Activated CD4-positive, alpha-beta T cell treated with anti-CD3 and anti-CD28 coated beads for 36 hours (primary cell): ENCODE measurements at regions not wholly inside any gene's neighbourhood (a gene's known extent, or its start where the extent isn't known, plus 50 kb on each side); places are given as distances from the start of the nearest gene placed in this dataset.
A peak's percentile ranks its signal among the peaks of the same experiment; 100 is the strongest.
"Not testable (repeated sequence)": the region's sequence is repeated elsewhere in the genome, so short reads cannot be mapped to it uniquely, and the experiment has no call there.

Experiments used
- ATAC-seq: fragments of 200-7000 bp; cut with Tn5 transposase; one replicate; pipeline ENCODE4 v1.10.0; 2021; ENCODE audit warnings: mild to moderate bottlenecking, moderate library complexity
- CTCF ChIA-PET: fragments of 350-600 bp; sonication (Branson Sonifier 250); formaldehyde crosslinking; loops from one replicate; lab custom pipeline; 2021; ENCODE audit warnings: antibody characterized with exemption; lab: Charles Lee
- POLR2A ChIA-PET: fragments of 350-600 bp; sonication (Branson Sonifier 250); formaldehyde crosslinking; loops from one replicate; lab custom pipeline; 2021; ENCODE audit warnings: antibody characterized with exemption, inconsistent platforms; lab: Charles Lee
- DNase-seq: peaks from one replicate; pipeline ENCODE4 v3.0.0-alpha.2; 2020
- H3K27ac Mint-ChIP-seq: one replicate; pipeline ENCODE4 v1.8.0; 2021; ENCODE audit warnings: mixed read lengths
- H3K27me3 Mint-ChIP-seq: one replicate; pipeline ENCODE4 v1.8.0; 2021; ENCODE audit warnings: mixed read lengths
- H3K36me3 Mint-ChIP-seq: one replicate; pipeline ENCODE4 v1.8.0; 2021; ENCODE audit warnings: low read depth, mixed read lengths
- H3K4me1 Mint-ChIP-seq: one replicate; pipeline ENCODE4 v1.8.0; 2021; ENCODE audit warnings: mixed read lengths
- H3K4me3 Mint-ChIP-seq: one replicate; pipeline ENCODE4 v1.8.0; 2021; ENCODE audit warnings: mild to moderate bottlenecking, moderate library complexity, mixed read lengths
- H3K9me3 Mint-ChIP-seq: one replicate; pipeline ENCODE4 v1.8.0; 2021; ENCODE audit warnings: low read depth, mixed read lengths
- intact Hi-C, 2 experiments: fragments of 100-400 bp; cut with DNase I in 1 of 2; cut with micrococcal nuclease in 1 of 2; formaldehyde crosslinking; loops; one replicate each; pipeline versions ENCODE4 v1.14.2 to v1.15.1; 2022 to 2024; cut with DNase I, micrococcal nuclease

DNA sequence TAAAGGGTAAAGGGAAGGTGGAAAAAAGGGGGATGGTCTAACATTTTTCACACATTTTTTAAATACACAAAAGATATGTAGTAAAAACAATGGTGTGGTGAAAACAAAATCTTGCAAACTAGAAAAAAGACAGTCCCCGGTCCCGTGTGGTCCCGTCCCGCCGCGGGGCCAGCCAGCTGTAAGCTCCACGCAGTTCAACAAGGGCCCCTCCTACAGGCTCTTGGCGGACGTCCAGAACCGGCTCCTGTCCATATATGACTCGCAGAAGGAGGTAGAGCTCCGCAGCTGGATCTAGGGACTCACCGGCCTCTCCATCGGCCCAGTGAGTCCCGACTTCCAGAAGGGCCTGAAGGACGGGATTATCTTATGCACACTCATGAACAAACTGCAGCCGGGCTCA lies 455.1 kb downstream of the TUBA3C start:
- H3K4me3 Mint-ChIP-seq, ATAC-seq, H3K36me3 Mint-ChIP-seq, DNase-seq, H3K27ac Mint-ChIP-seq, intact Hi-C loops, CTCF ChIA-PET, H3K9me3 Mint-ChIP-seq, H3K4me1 Mint-ChIP-seq, H3K27me3 Mint-ChIP-seq, POLR2A ChIA-PET: not testable (repeated sequence)

DNA sequence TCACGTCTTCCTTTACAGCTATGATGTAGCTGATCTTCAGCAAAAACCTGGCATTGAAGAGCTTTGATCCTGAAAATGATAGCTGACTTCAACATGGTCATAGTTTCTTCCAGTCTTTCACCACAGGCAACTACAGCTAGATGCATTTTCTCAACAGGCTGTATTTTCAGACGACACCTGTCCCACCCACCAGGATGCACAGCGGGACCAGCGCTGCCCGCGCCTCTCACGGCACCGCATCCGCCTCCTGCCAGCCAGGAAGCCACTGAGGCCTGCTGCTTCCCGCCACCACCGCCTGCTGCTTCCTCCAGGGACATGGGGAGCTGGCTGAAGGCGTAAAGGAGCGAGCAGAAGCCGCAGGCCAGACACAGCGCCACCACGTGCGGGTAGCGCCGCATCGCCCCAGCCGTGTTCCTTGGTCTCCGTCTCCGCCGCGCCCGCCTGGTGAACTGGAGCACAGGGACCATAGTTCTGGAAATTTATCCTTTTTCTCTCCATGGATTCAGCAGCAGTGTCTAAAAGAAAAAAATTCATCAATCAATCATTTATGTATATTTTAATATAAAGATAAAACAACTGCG lies 456.3 kb downstream of the TUBA3C start:
- H3K36me3 Mint-ChIP-seq, intact Hi-C loops: not testable (repeated sequence)

DNA sequence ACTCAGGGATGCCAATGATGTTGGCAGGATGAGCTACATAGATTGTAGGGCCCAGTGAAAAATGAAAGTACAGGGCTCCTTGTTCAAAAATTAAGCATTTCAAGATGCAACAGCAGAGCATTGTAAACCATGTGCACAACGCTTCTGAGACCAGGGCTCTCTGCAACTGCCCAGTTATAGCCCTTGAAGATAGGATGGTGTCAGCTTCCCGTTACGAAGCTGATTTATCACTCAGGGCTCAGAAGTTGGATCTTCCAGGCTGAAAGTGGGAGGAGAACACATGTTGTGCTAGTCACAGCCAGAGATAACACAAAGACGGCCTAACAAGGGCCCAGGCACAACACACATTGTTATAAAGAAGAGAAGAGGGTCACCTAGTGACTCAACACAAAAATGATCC lies 466.7 kb downstream of the TUBA3C start:
- peaks cover 2% of the 10 kb centered on the region for H3K27me3 Mint-ChIP-seq
- ChIA-PET CTCF (no interaction called here), POLR2A (no interaction called here)
- intact Hi-C loops: no loop called here
- H3K36me3 Mint-ChIP-seq: no peaks in the 10 kb centered on the region
- ATAC-seq (no peak), DNase-seq (no peak)
- H3K4me1 Mint-ChIP-seq: peaks cover 3% of the 10 kb centered on the region
- H3K4me3 Mint-ChIP-seq: no peak overlapping the region
- no peak overlapping the region for H3K27ac Mint-ChIP-seq
- H3K9me3 Mint-ChIP-seq: peaks cover 2% of the 10 kb centered on the region

More for the DNA sequence above, 456.3 kb downstream of the TUBA3C start:
- CTCF ChIA-PET, H3K4me3 Mint-ChIP-seq, POLR2A ChIA-PET, H3K4me1 Mint-ChIP-seq, DNase-seq, H3K27me3 Mint-ChIP-seq, H3K9me3 Mint-ChIP-seq, H3K27ac Mint-ChIP-seq, ATAC-seq: not testable (repeated sequence)

DNA sequence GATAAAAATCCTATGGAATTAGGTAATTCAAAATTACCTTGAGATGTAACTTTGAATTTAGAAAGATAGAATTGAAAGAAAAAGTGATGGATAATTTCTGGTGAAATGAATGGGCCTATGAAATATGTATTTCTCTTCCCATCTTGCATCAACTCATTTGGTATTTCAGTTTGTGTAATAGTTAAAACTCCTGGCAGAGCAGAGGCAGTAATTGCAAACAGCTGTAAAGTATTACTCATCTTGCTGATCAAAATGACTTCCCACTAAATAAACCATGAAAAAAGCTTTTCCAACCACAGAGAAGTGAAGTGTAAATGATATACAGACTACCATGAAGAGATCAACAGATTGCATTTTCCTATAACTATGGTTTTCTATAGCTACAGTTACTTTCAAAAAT lies 471.0 kb downstream of the TUBA3C start:
- POLR2A ChIA-PET, intact Hi-C loops, H3K4me1 Mint-ChIP-seq, H3K36me3 Mint-ChIP-seq, CTCF ChIA-PET, H3K9me3 Mint-ChIP-seq, DNase-seq, H3K4me3 Mint-ChIP-seq, H3K27me3 Mint-ChIP-seq, H3K27ac Mint-ChIP-seq: not testable (repeated sequence)
- ATAC-seq: peak; percentile 30

DNA sequence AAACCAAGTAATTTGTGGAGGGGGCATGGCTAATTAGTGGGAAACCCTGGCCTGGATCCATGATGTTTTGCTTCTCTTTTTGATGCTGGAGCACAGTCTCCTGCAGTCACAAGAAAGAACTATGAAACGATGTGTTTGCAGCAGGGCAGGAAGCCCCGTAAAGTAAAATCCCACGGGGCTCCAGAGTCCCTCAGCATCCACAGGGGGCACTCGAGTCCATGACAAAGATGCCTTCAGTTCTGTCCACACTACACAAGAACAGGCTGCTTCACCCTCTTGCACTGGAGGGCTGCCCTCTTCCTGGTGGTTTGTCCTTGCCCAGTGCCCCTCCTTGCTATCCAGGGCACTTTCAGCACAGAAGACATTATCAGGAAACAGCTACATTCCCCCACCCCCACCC lies 475.1 kb downstream of the TUBA3C start:
- H3K4me3 Mint-ChIP-seq, CTCF ChIA-PET, ATAC-seq, intact Hi-C loops, H3K4me1 Mint-ChIP-seq, POLR2A ChIA-PET, H3K27ac Mint-ChIP-seq, H3K27me3 Mint-ChIP-seq, H3K9me3 Mint-ChIP-seq, H3K36me3 Mint-ChIP-seq: not testable (repeated sequence)
- DNase-seq: peak; percentile 15

DNA sequence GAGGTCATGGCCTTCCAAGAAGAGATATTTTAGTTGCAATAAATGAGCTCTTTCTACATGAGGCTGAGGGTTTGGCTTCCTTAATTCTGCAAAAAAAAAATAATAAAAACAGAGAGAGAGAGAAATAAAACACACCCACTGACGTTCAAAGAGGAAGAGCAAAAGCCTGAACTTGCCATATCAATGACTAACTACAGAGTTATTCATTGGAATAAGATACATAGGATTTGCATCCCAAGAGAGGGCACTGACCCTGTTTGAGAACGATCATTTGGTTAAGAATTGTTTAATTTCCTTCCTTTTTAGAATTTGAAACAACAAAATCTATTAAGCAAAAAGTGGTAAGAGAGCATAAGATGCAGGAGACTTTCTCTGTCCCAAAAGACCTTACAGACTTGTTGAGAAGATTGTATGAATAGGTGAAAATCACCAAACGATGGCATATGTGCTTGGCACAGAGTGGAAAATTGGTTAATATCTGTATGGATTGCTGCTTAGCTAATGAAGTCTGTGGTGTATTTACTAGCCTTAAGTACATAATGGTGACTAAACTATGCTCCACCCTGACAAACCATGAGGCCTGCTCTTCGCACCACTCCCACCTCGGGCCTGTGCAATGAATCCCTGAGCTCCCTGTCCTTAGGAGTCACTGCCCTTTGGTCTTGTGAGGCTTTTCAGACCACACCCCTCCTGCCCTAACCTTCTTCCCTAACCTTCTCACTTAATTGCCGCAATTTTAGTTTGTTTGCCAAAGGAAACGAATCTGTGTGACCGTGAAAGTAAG lies 479.0 kb downstream of the TUBA3C start:
- DNase-seq, CTCF ChIA-PET, POLR2A ChIA-PET, H3K4me1 Mint-ChIP-seq, H3K36me3 Mint-ChIP-seq, H3K27me3 Mint-ChIP-seq, intact Hi-C loops, ATAC-seq, H3K27ac Mint-ChIP-seq, H3K4me3 Mint-ChIP-seq, H3K9me3 Mint-ChIP-seq: not testable (repeated sequence)

DNA sequence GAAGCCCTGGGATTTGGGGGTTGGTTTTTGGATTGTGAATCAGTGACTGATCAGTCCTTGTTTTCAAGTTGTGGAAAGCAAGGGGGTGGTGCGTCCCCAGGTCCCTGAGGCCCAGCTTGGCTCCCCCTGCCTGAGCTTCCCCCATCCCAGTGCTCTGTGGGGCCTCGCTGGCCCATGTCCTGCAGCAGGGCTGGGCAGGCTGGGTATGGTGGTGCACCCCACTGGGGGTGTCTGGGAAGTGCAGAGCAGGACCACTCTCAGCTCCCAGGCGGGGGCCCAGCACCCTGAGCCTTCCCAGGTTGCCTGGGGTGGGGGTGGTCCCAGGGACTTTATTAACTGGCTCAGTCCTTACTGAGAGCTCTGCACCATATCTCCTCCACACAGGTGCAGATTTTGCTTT lies 483.3 kb downstream of the TUBA3C start:
- not testable (repeated sequence) for H3K9me3 Mint-ChIP-seq

DNA sequence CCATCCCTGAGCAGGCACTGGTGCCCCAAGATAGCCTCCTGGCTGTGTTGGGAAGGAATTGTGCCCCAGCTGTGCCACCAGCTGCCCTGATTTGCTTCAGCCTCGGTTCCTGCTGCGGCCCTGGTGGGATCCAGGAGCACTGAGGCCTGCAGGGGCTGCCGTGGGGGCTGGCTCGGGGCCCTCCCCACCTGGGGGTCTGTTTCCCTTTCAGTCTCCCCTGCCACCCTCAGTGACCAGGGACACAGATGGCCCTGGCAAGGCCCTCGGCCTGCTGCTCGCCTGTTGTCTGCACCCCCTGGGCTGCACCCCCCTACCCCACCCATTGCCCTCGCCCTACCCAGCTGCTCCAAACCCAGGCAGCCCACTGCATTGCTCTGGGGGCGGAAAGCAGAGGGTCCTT lies 483.8 kb downstream of the TUBA3C start:
- H3K36me3 Mint-ChIP-seq, H3K27me3 Mint-ChIP-seq, intact Hi-C loops, H3K27ac Mint-ChIP-seq, DNase-seq, H3K4me3 Mint-ChIP-seq, H3K9me3 Mint-ChIP-seq, ATAC-seq, CTCF ChIA-PET, POLR2A ChIA-PET, H3K4me1 Mint-ChIP-seq: not testable (repeated sequence)

More for the DNA sequence above, 483.3 kb downstream of the TUBA3C start:
- H3K4me1 Mint-ChIP-seq, H3K27ac Mint-ChIP-seq, ATAC-seq, intact Hi-C loops, DNase-seq, H3K36me3 Mint-ChIP-seq, POLR2A ChIA-PET, H3K27me3 Mint-ChIP-seq, H3K4me3 Mint-ChIP-seq, CTCF ChIA-PET: not testable (repeated sequence)

DNA sequence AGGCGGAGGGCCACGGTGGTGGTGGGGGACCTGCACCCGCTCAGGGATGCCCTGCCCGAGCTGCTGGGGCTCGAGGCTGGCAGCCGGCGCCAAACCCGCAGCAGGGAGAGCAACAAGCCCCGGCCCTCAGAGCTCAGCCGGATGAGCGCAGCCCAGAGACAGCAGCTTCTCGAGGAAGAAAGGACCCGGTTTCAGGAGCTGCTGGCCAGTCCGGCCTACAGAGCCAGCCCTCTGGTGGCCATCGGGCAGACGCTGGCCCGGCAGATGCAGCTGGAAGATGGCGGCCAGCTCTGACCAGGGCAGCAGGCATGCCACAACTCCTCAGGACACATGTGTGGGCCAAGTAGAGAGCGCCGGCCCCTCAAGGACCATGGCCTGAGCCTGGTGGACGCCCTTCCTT lies 484.4 kb downstream of the TUBA3C start:
- H3K9me3 Mint-ChIP-seq, H3K4me1 Mint-ChIP-seq, POLR2A ChIA-PET, H3K27ac Mint-ChIP-seq, H3K4me3 Mint-ChIP-seq, DNase-seq, H3K36me3 Mint-ChIP-seq, ATAC-seq, CTCF ChIA-PET, H3K27me3 Mint-ChIP-seq, intact Hi-C loops: not testable (repeated sequence)

DNA sequence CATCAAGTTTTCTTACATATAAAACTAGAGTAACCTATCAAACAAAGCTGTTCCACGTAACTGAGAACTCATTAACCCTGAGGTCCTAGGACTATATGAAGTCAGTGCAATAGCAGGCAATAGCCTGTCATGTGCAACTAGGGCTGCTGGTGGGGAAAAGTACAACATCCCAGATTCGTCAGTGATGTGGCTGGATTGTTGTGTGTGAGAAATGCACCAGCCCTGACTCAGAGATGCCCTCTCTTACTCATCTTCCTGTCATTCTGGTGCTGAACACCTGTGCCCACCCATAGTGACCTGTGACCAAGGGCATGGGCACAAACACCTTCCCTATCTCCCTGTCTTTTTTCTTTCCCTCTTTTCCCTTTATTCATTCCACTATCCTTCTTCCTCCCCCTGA lies 504.2 kb downstream of the TUBA3C start:
- POLR2A ChIA-PET, H3K4me1 Mint-ChIP-seq, intact Hi-C loops, H3K4me3 Mint-ChIP-seq, H3K27ac Mint-ChIP-seq, H3K36me3 Mint-ChIP-seq, CTCF ChIA-PET, ATAC-seq, H3K9me3 Mint-ChIP-seq: not testable (repeated sequence)
- DNase-seq: peak; percentile 5
- peaks cover 10% of the 10 kb centered on the region for H3K27me3 Mint-ChIP-seq

DNA sequence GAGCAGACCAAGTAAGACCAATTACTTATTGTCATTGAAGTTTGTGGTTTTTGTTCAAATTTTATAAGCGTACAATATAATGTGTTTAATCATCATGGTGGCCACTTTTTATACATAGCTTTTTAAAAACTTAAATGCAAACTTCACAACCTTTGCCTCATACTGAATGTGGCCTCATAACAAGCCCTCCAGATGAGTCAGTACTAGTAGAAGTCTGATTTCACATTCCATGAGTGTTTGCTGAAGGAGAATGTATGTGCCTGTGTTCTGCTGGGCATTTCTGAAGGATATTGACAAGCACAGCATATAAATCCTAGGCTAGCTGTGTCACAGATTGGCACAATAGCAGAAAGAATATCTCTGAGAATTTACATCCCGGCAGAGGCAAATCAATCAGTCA lies 506.4 kb downstream of the TUBA3C start:
- POLR2A ChIA-PET, H3K4me1 Mint-ChIP-seq, H3K4me3 Mint-ChIP-seq, H3K36me3 Mint-ChIP-seq, intact Hi-C loops, H3K27ac Mint-ChIP-seq, ATAC-seq, DNase-seq, H3K9me3 Mint-ChIP-seq, CTCF ChIA-PET, H3K27me3 Mint-ChIP-seq: not testable (repeated sequence)

DNA sequence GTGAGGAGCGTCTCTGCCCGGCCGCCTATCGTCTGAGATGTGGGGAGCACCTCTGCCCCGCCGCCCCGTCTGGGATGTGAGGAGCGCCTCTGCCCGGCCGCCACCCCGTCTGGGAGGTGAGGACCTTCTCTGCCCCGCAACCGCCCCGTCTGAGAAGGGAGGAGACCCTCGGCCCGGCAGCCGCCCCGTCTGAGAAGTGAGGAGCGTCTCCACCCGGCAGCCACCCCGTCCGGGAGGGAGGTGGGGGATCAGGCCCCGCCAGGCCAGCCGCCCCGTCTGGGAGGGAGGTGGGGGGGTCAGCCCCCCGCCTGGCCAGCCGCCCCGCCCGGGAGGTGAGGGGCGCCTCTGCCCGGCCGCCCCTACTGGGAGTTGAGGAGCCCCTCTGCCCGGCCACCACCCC lies 507.8 kb downstream of the TUBA3C start:
- H3K36me3 Mint-ChIP-seq, H3K9me3 Mint-ChIP-seq, H3K27ac Mint-ChIP-seq, H3K4me1 Mint-ChIP-seq, DNase-seq, CTCF ChIA-PET, ATAC-seq, H3K27me3 Mint-ChIP-seq, intact Hi-C loops, H3K4me3 Mint-ChIP-seq, POLR2A ChIA-PET: not testable (repeated sequence)
